ENCODE measurements at regions not wholly inside any gene's neighbourhood (a gene's known extent, or its start where the extent isn't known, plus 50 kb on each side); places are given as distances from the start of the nearest gene placed in this dataset.

GRCh38 chrX:141405853-141406492 lies 163.7 kb upstream of the SPANXC start:
- peaks cover 0 to 3% (median 0%) of the 10 kb centered on the region in 4 donors for H3K27me3 ChIP-seq (ENCODE audit: control insufficient read depth in 4 of 4, insufficient read depth in 4 of 4, low read length in 3 of 4)
- no peak overlapping the region for H3K27ac ChIP-seq (ENCODE audit: low read depth in 1 of 2, low read length in 2 of 2)
- 40% methylated on average over 2 of the region's 2 CpGs for WGBS
- no peak overlapping the region for H3K9ac ChIP-seq (ENCODE audit: low read depth in 1 of 2, low read length in 2 of 2)
- H3K9me3 ChIP-seq (ENCODE audit: control insufficient read depth in 4 of 4, low read length in 3 of 4) = no peaks in the 10 kb centered on the region
- TF ChIP-seq ATF3 (IDR thresholded peaks at IDR 0.05) = no peak
- TF ChIP-seq HNF4A (conservative IDR thresholded peaks at IDR 0.05) = no peak
- TF ChIP-seq TAF1 (conservative IDR thresholded peaks at IDR 0.05) = no peak
- no peak for TF ChIP-seq REST (IDR thresholded peaks at IDR 0.05)
- no peak for TF ChIP-seq RAD21 (IDR thresholded peaks at IDR 0.05)
- TF ChIP-seq MAX (IDR thresholded peaks at IDR 0.05) = no peak
- no peak for TF ChIP-seq GABPA (IDR thresholded peaks at IDR 0.05 in 1 of 2, conservative IDR thresholded peaks at IDR 0.05 in 1 of 2)
- TF ChIP-seq FOXA2 (IDR thresholded peaks at IDR 0.05) = no peak
- no peak for TF ChIP-seq EGR1 (IDR thresholded peaks at IDR 0.05; ENCODE audit: low read depth in 2 of 2)
- no peak for TF ChIP-seq YY1 (IDR thresholded peaks at IDR 0.05)
- no peak for TF ChIP-seq CTCF (IDR thresholded peaks at IDR 0.05; ENCODE audit: low read depth, low read length, missing input control)
- TF ChIP-seq HNF4G (IDR thresholded peaks at IDR 0.05) = no peak
- TF ChIP-seq SP1 (IDR thresholded peaks at IDR 0.05) = no peak
- TF ChIP-seq JUND (IDR thresholded peaks at IDR 0.05) = no peak
- TF ChIP-seq RXRA (IDR thresholded peaks at IDR 0.05) = no peak
- TF ChIP-seq FOXA1 (IDR thresholded peaks at IDR 0.05) = no peak
- TF ChIP-seq NR2F2 (IDR thresholded peaks at IDR 0.05) = no peak
- TF ChIP-seq ZBTB33 (IDR thresholded peaks at IDR 0.05) = no peak
- no peak for DNase-seq (ENCODE audit: low spot score)
- no peaks in the 10 kb centered on the region for H3K4me1 ChIP-seq (ENCODE audit: control insufficient read depth in 4 of 4, insufficient read depth in 4 of 4, low read length in 3 of 4)
- H3K36me3 ChIP-seq (ENCODE audit: control insufficient read depth in 4 of 4, insufficient read depth in 3 of 4, low read depth in 1 of 4, low read length in 3 of 4) = no peaks in the 10 kb centered on the region
- no peak overlapping the region for H3K4me3 ChIP-seq (ENCODE audit: low read depth in 1 of 3, low read length in 3 of 3)

Measured in liver (tissue), 8 donors.